ENCODE measurements at regions not wholly inside any gene's neighbourhood (a gene's known extent, or its start where the extent isn't known, plus 50 kb on each side); places are given as distances from the start of the nearest gene placed in this dataset.
"Not testable (repeated sequence)": the region's sequence is repeated elsewhere in the genome, so short reads cannot be mapped to it uniquely, and the experiment has no call there.

GRCh38 chr13:50136678-50137077 is 121.4 kb downstream of the KCNRG start:
- CTCF ChIA-PET, result interaction anchor here (1.0 kb wide), 1 partner anchor 13 kb away, joined by 3 read pairs; no protein-coding TSS in a partner anchor
- POLR2A ChIA-PET, result no interaction called here

GRCh38 chr13:50139435-50139934 is 124.2 kb downstream of the KCNRG start:
- CTCF ChIA-PET; DNase-seq (ENCODE audit: extremely low spot score); POLR2A ChIA-PET: not testable (repeated sequence)

More at GRCh38 chr13:50136678-50137077, 121.4 kb downstream of the KCNRG start:
- no peak for TF ChIP-seq CTCF (IDR thresholded peaks at IDR 0.05; ENCODE audit: control extremely low read depth, extremely low read depth, low read depth, missing control alignments)
- no peak for DNase-seq (ENCODE audit: extremely low spot score)

GRCh38 chr13:50140153-50140552 is 124.9 kb downstream of the KCNRG start:
- TF ChIP-seq CTCF (IDR thresholded peaks at IDR 0.05; ENCODE audit: control extremely low read depth, extremely low read depth, low read depth, missing control alignments), result no peak
- POLR2A ChIA-PET, result no interaction called here
- CTCF ChIA-PET, result no interaction called here
- no peak for DNase-seq (ENCODE audit: extremely low spot score)

- no peak for TF ChIP-seq CTCF (IDR thresholded peaks at IDR 0.05; ENCODE audit: control extremely low read depth, extremely low read depth, low read depth, missing control alignments)
- no peak for DNase-seq (ENCODE audit: extremely low spot score)
- POLR2A ChIA-PET, result no interaction called here
These were observed 125.5 kb downstream of the KCNRG start for GRCh38 chr13:50140581-50141374.

GRCh38 chr13:50141375-50141975 is 126.2 kb downstream of the KCNRG start:
- no peak for DNase-seq (ENCODE audit: extremely low spot score)
- TF ChIP-seq CTCF (IDR thresholded peaks at IDR 0.05; ENCODE audit: control extremely low read depth, extremely low read depth, low read depth, missing control alignments), result no peak
- CTCF ChIA-PET, result no interaction called here
- POLR2A ChIA-PET, result no interaction called here

More at GRCh38 chr13:50140581-50141374, 125.5 kb downstream of the KCNRG start:
- CTCF ChIA-PET, result no interaction called here

GRCh38 chr13:50144246-50145160 is 129.3 kb downstream of the KCNRG start:
- POLR2A ChIA-PET, result no interaction called here
- no peak for DNase-seq (ENCODE audit: extremely low spot score)
- TF ChIP-seq CTCF (IDR thresholded peaks at IDR 0.05; ENCODE audit: control extremely low read depth, extremely low read depth, low read depth, missing control alignments), result no peak
- CTCF ChIA-PET, result interaction anchor here (0.7 kb wide), 1 partner anchor 168 kb away, joined by 3 read pairs; no protein-coding TSS in a partner anchor
